Parathyroid adenoma (tissue), 2 donors: ENCODE measurements at regions not wholly inside any gene's neighbourhood (a gene's known extent, or its start where the extent isn't known, plus 50 kb on each side); places are given as distances from the start of the nearest gene placed in this dataset.

Experiments
- H2AFZ ChIP-seq: fragments of 300-600 bp; sonication (generic); one replicate; pipeline ENCODE4 v1.7.0; 2017; ENCODE audit warnings: antibody characterized with exemption, mild to moderate bottlenecking
- H3K27ac ChIP-seq: fragments of 300-600 bp; sonication (generic); one replicate; pipeline ENCODE4 v1.7.0; 2017
- H3K27me3 ChIP-seq: fragments of 300-600 bp; sonication (generic); one replicate; pipeline ENCODE4 v1.7.0; 2017; ENCODE audit warnings: low read length; ENCODE audit not compliant: control insufficient read depth, insufficient read depth
- H3K36me3 ChIP-seq: fragments of 300-600 bp; sonication (generic); one replicate; pipeline ENCODE4 v1.7.0; 2017; ENCODE audit warnings: low read length; ENCODE audit not compliant: control insufficient read depth, insufficient read depth
- H3K4me1 ChIP-seq: fragments of 300-600 bp; sonication (generic); one replicate; pipeline ENCODE4 v1.7.0; 2017; ENCODE audit warnings: control low read depth
- H3K4me2 ChIP-seq: fragments of 300-600 bp; sonication (generic); one replicate; pipeline ENCODE4 v1.7.0; 2017; ENCODE audit warnings: low read length
- H3K4me3 ChIP-seq: fragments of 300-600 bp; sonication (generic); one replicate; pipeline ENCODE4 v1.7.0; 2017; ENCODE audit warnings: low read depth, low read length
- H3K79me2 ChIP-seq: fragments of 300-600 bp; sonication (generic); one replicate; pipeline ENCODE4 v1.7.0; 2017; ENCODE audit warnings: control low read depth
- H3K9ac ChIP-seq: fragments of 300-600 bp; sonication (generic); one replicate; pipeline ENCODE4 v1.7.0; 2017; ENCODE audit warnings: mild to moderate bottlenecking
- H3K9me3 ChIP-seq: fragments of 300-600 bp; sonication (generic); one replicate; pipeline ENCODE4 v1.7.0; 2017; ENCODE audit warnings: low read length; ENCODE audit not compliant: control insufficient read depth
- TF ChIP-seq, protein P1 (sequence below): fragments of 300-600 bp; sonication (generic); IDR thresholded peaks from one replicate; pipeline ENCODE4 v1.7.0; 2017; ENCODE audit warnings: antibody characterized with exemption, mild to moderate bottlenecking
- donor health status: primary hyperparathyroidism.

DNA sequence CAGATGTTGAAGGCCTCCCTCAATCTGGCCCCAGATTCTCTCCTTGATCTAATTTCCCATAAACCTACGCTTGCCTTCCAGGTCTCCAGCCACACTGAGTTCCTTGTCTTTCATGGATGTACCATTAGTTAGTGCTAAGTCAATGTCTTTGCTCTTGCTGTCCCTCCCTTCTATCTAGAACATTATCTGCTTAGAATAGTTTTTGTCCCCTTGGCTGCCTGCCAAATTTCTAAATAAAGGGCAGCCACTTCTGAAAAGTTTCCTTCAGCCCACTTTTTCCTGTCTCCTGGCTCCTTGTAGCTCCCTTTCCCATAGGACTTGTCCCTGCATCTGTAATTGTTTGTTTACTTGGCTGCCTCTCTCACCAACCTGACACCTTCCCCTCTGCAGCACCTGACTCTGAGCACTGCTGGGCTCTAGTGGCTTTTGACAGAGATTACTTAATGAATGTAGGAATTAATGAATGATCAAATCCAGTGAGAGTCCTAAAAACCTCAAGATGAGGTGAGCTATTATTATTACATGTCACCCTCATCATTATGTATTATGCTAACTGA is 58.3 kb downstream of the CXCL12 start:
- H3K27ac ChIP-seq = peak overlapping the region; percentile 40
- H3K9ac ChIP-seq = no peak overlapping the region
- H3K79me2 ChIP-seq = no peaks in the 10 kb centered on the region
- H2AFZ ChIP-seq = peak overlapping the region; percentile 6
- no peaks in the 10 kb centered on the region for H3K27me3 ChIP-seq
- H3K4me3 ChIP-seq = no peak overlapping the region
- no peaks in the 10 kb centered on the region for H3K9me3 ChIP-seq
- no peaks in the 10 kb centered on the region for H3K36me3 ChIP-seq
- H3K4me1 ChIP-seq = peaks cover 24% of the 10 kb centered on the region
- H3K4me2 ChIP-seq = no peak overlapping the region
- TF ChIP-seq, protein P1, sequence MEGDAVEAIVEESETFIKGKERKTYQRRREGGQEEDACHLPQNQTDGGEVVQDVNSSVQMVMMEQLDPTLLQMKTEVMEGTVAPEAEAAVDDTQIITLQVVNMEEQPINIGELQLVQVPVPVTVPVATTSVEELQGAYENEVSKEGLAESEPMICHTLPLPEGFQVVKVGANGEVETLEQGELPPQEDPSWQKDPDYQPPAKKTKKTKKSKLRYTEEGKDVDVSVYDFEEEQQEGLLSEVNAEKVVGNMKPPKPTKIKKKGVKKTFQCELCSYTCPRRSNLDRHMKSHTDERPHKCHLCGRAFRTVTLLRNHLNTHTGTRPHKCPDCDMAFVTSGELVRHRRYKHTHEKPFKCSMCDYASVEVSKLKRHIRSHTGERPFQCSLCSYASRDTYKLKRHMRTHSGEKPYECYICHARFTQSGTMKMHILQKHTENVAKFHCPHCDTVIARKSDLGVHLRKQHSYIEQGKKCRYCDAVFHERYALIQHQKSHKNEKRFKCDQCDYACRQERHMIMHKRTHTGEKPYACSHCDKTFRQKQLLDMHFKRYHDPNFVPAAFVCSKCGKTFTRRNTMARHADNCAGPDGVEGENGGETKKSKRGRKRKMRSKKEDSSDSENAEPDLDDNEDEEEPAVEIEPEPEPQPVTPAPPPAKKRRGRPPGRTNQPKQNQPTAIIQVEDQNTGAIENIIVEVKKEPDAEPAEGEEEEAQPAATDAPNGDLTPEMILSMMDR = no peak

- Histone ChIP-seq H3K27me3 (no peaks in the 10 kb centered on the region), H3K27ac (peak overlapping the region; percentile 40)
- TF ChIP-seq, protein P1 = no peak
These were observed 59.1 kb downstream of the CXCL12 start for GRCh38 chr10:44325596-44326307.

DNA sequence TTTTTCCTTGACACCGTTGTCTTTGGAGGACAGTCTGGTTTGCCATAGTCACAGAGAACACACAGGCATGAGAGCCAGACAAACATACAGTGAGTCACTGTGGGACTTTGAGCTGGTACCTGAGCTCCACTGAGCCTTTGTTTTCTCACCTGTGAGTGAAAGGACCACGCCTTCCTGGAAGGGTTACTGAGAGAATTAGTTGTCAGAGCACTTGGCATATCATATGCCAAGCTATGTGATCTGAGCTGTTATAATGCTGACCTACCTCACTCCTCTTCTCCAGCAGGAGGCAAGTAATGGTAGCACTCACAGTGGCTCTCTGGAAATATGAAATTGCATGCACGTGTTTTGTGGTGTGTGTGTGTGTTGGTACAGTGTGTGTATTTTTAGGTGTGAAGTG is 59.7 kb downstream of the CXCL12 start:
- TF ChIP-seq, protein P1 = no peak
- H3K4me2 ChIP-seq = no peak overlapping the region
- no peaks in the 10 kb centered on the region for H3K36me3 ChIP-seq
- H3K79me2 ChIP-seq = no peaks in the 10 kb centered on the region
- no peaks in the 10 kb centered on the region for H3K27me3 ChIP-seq
- no peak overlapping the region for H2AFZ ChIP-seq
- H3K4me3 ChIP-seq = no peak overlapping the region
- no peaks in the 10 kb centered on the region for H3K9me3 ChIP-seq
- H3K27ac ChIP-seq = no peak overlapping the region
- peaks cover 24% of the 10 kb centered on the region for H3K4me1 ChIP-seq
- no peak overlapping the region for H3K9ac ChIP-seq

More at GRCh38 chr10:44325596-44326307, 59.1 kb downstream of the CXCL12 start:
- no peaks in the 10 kb centered on the region for H3K79me2 ChIP-seq
- no peaks in the 10 kb centered on the region for H3K9me3 ChIP-seq
- H2AFZ ChIP-seq = peak overlapping the region; percentile 6
- no peaks in the 10 kb centered on the region for H3K36me3 ChIP-seq
- no peak overlapping the region for H3K4me2 ChIP-seq
- H3K4me1 ChIP-seq = peaks cover 24% of the 10 kb centered on the region
- no peak overlapping the region for H3K9ac ChIP-seq
- H3K4me3 ChIP-seq = no peak overlapping the region

- H3K4me2 ChIP-seq = no peak overlapping the region
- peaks cover 24% of the 10 kb centered on the region for H3K4me1 ChIP-seq
- no peaks in the 10 kb centered on the region for H3K27me3 ChIP-seq
- H3K4me3 ChIP-seq = no peak overlapping the region
- H3K27ac ChIP-seq = no peak overlapping the region
- H3K36me3 ChIP-seq = no peaks in the 10 kb centered on the region
- H3K9ac ChIP-seq = no peak overlapping the region
- TF ChIP-seq, protein P1 = no peak
- H2AFZ ChIP-seq = no peak overlapping the region
- no peaks in the 10 kb centered on the region for H3K79me2 ChIP-seq
- H3K9me3 ChIP-seq = no peaks in the 10 kb centered on the region
These were observed 61.1 kb downstream of the CXCL12 start for GRCh38 chr10:44323838-44324237.

GRCh38 chr10:44322137-44322536 is 62.8 kb downstream of the CXCL12 start:
- no peaks in the 10 kb centered on the region for H3K36me3 ChIP-seq
- TF ChIP-seq, protein P1 = no peak
- H3K4me1 ChIP-seq = peaks cover 23% of the 10 kb centered on the region
- no peaks in the 10 kb centered on the region for H3K27me3 ChIP-seq
- H3K27ac ChIP-seq = no peak overlapping the region
- H3K79me2 ChIP-seq = no peaks in the 10 kb centered on the region
- H3K4me2 ChIP-seq = no peak overlapping the region
- no peak overlapping the region for H3K9ac ChIP-seq
- no peak overlapping the region for H2AFZ ChIP-seq
- no peak overlapping the region for H3K4me3 ChIP-seq
- H3K9me3 ChIP-seq = no peaks in the 10 kb centered on the region
